H9 (cell line): ENCODE measurements at regions not wholly inside any gene's neighbourhood (a gene's known extent, or its start where the extent isn't known, plus 50 kb on each side); places are given as distances from the start of the nearest gene placed in this dataset.

ENCODE experiments used
- DNase-seq: peaks from one replicate; pipeline ENCODE4 v3.0.0-alpha.2; 2017
- H2AFZ ChIP-seq: one replicate; pipeline ENCODE4 v1.6.1; 2013; ENCODE audit warnings: mild to moderate bottlenecking, low read length, control low read depth, moderate library complexity
- H2AK5ac ChIP-seq: 2 replicates; pipeline ENCODE4 v1.6.1; 2013; ENCODE audit warnings: low read length, control low read depth, mixed read lengths; ENCODE audit not compliant: insufficient read length
- H2BK120ac ChIP-seq: one replicate; pipeline ENCODE4 v1.6.1; 2013; ENCODE audit warnings: low read depth, mild to moderate bottlenecking, low read length, control low read depth, inconsistent platforms; ENCODE audit not compliant: poor library complexity, severe bottlenecking
- H2BK12ac ChIP-seq: 2 replicates; pipeline ENCODE4 v1.6.1; 2013; ENCODE audit warnings: low read length, control low read depth, mixed read lengths, low read depth; ENCODE audit not compliant: insufficient read length
- H2BK15ac ChIP-seq: 2 replicates; pipeline ENCODE4 v1.6.1; 2013; ENCODE audit warnings: low read depth, low read length, control low read depth
- H2BK20ac ChIP-seq: one replicate; pipeline ENCODE4 v1.6.1; 2013; ENCODE audit warnings: low read depth, mild to moderate bottlenecking, low read length, control low read depth, inconsistent platforms; ENCODE audit not compliant: poor library complexity, severe bottlenecking
- H2BK5ac ChIP-seq: 2 replicates; pipeline ENCODE4 v1.6.1; 2013; ENCODE audit warnings: low read length, control low read depth, mixed read lengths; ENCODE audit not compliant: insufficient read length
- H3K14ac ChIP-seq: 2 replicates; pipeline ENCODE4 v1.6.1; 2013; ENCODE audit warnings: low read length, control low read depth; ENCODE audit not compliant: insufficient read depth
- H3K18ac ChIP-seq: 2 replicates; pipeline ENCODE4 v1.6.1; 2013; ENCODE audit warnings: low read depth, mild to moderate bottlenecking, mixed read lengths, low read length, control low read depth; ENCODE audit not compliant: insufficient read length
- H3K23ac ChIP-seq: 2 replicates; pipeline ENCODE4 v1.6.1; 2013; ENCODE audit warnings: low read length, control low read depth, mixed read lengths, low read depth; ENCODE audit not compliant: insufficient read length
- H3K23me2 ChIP-seq: 2 replicates; pipeline ENCODE4 v1.6.1; 2013; ENCODE audit warnings: low read depth, mild to moderate bottlenecking, mixed read lengths, low read length, control low read depth; ENCODE audit not compliant: insufficient read length, poor library complexity, severe bottlenecking
- H3K27ac ChIP-seq: 2 replicates; pipeline ENCODE4 v1.5.1; 2013; ENCODE audit warnings: low read length, control low read depth, mixed read lengths, low read depth; ENCODE audit not compliant: insufficient read length
- H3K27me3 ChIP-seq: 2 replicates; pipeline ENCODE4 v1.6.1; 2013; ENCODE audit warnings: low read length, control low read depth, inconsistent platforms; ENCODE audit not compliant: insufficient read depth
- H3K4ac ChIP-seq: 2 replicates; pipeline ENCODE4 v1.6.1; 2013; ENCODE audit warnings: low read depth, mild to moderate bottlenecking, control low read depth, inconsistent platforms, low read length, moderate library complexity
- H3K4me1 ChIP-seq: 2 replicates; pipeline ENCODE4 v1.6.1; 2013; ENCODE audit warnings: low read length, control low read depth, inconsistent platforms; ENCODE audit not compliant: insufficient read depth
- H3K4me2 ChIP-seq: 2 replicates; pipeline ENCODE4 v1.6.1; 2013; ENCODE audit warnings: low read length, control low read depth, mixed read lengths; ENCODE audit not compliant: insufficient read length, insufficient read depth
- H3K56ac ChIP-seq: 2 replicates; pipeline ENCODE4 v1.6.1; 2013; ENCODE audit warnings: low read depth, mild to moderate bottlenecking, mixed read lengths, low read length, control low read depth; ENCODE audit not compliant: insufficient read length
- H3K79me1 ChIP-seq: 2 replicates; pipeline ENCODE4 v1.6.1; 2013; ENCODE audit warnings: low read depth, mild to moderate bottlenecking, moderate library complexity, low read length, control low read depth, inconsistent platforms; ENCODE audit not compliant: insufficient read depth, poor library complexity, severe bottlenecking
- H3K79me2 ChIP-seq: 2 replicates; pipeline ENCODE4 v1.6.1; 2013; ENCODE audit warnings: low read length, control low read depth, inconsistent platforms; ENCODE audit not compliant: insufficient read depth
- H3K9ac ChIP-seq: 2 replicates; pipeline ENCODE4 v1.6.1; 2013; ENCODE audit warnings: low read length, control low read depth, mixed read lengths; ENCODE audit not compliant: insufficient read length; ENCODE audit errors: extremely low read depth
- H3K9me3 ChIP-seq: one replicate; pipeline ENCODE4 v1.6.1; 2013; ENCODE audit warnings: low read depth, low read length, inconsistent platforms; ENCODE audit not compliant: control insufficient read depth
- H3T11ph ChIP-seq: one replicate; pipeline ENCODE4 v1.6.1; 2013; ENCODE audit warnings: mild to moderate bottlenecking, low read length, control low read depth, inconsistent platforms
- H4K20me1 ChIP-seq: one replicate; pipeline ENCODE4 v1.6.1; 2013; ENCODE audit not compliant: control insufficient read depth, insufficient read length, insufficient read depth
- H4K5ac ChIP-seq: 2 replicates; pipeline ENCODE4 v1.6.1; 2013; ENCODE audit warnings: low read depth, mild to moderate bottlenecking, mixed read lengths, low read length, control low read depth; ENCODE audit not compliant: insufficient read length
- H4K8ac ChIP-seq: replicated peaks from 2 replicates; pipeline ENCODE4 v1.6.1; 2013; ENCODE audit warnings: low read length, control low read depth, mixed read lengths, low read depth; ENCODE audit not compliant: insufficient read length
- H4K91ac ChIP-seq: 2 replicates; pipeline ENCODE4 v1.6.1; 2013; ENCODE audit warnings: low read depth, mild to moderate bottlenecking, moderate library complexity, mixed read lengths, low read length, control low read depth; ENCODE audit not compliant: insufficient read length
- H3K27ac Mint-ChIP-seq, 3 experiments: 2 replicates in 2 of 3; 3 replicates in 1 of 3; pipeline ENCODE4 v1.8.0; 2020 to 2021; ENCODE audit warnings: mixed read lengths in 3 of 3, mild to moderate bottlenecking in 1 of 3, moderate library complexity in 1 of 3
- H3K27me3 Mint-ChIP-seq: 2 replicates; pipeline ENCODE4 v1.8.0; 2021; ENCODE audit warnings: low read depth, mild to moderate bottlenecking, moderate library complexity, mixed read lengths
- H3K36me3 Mint-ChIP-seq, 3 experiments: 2 replicates in 2 of 3; 3 replicates in 1 of 3; pipeline ENCODE4 v1.8.0; 2020 to 2021; ENCODE audit warnings: low read depth in 3 of 3, mixed read lengths in 3 of 3; ENCODE audit not compliant: insufficient read depth in 1 of 3
- H3K4me1 Mint-ChIP-seq, 2 experiments: 2 replicates each; pipeline ENCODE4 v1.8.0; 2020; ENCODE audit warnings: mixed read lengths in 2 of 2
- H3K4me3 Mint-ChIP-seq, 2 experiments: 2 replicates in 1 of 2; 3 replicates in 1 of 2; pipeline ENCODE4 v1.8.0; 2020 to 2021; ENCODE audit warnings: mild to moderate bottlenecking in 2 of 2, mixed read lengths in 2 of 2, moderate library complexity in 1 of 2
- H3K9me3 Mint-ChIP-seq, 2 experiments: 2 replicates in 1 of 2; 3 replicates in 1 of 2; pipeline ENCODE4 v1.8.0; 2020; ENCODE audit warnings: mild to moderate bottlenecking in 2 of 2, mixed read lengths in 2 of 2, moderate library complexity in 1 of 2
- CTCF ChIP-seq: fragments of 200-600 bp; sonication (generic); conservative IDR thresholded peaks from 3 replicates; pipeline ENCODE4 v1.8.0; 2021; ENCODE audit warnings: antibody characterized with exemption, mild to moderate bottlenecking
- WGBS: extraction: QIAGEN DNeasy Blood & Tissue Kit; methylation state at CpG from one replicate; pipeline ENCODE4 v1.1.7; 2013; ENCODE audit warnings: missing lambda C conversion rate, low lambda C conversion rate, mixed read lengths; ENCODE audit not compliant: insufficient read length; ENCODE audit errors: extremely low coverage; 5-methylcytosine and 5-hydroxymethylcytosine counted together

DNA sequence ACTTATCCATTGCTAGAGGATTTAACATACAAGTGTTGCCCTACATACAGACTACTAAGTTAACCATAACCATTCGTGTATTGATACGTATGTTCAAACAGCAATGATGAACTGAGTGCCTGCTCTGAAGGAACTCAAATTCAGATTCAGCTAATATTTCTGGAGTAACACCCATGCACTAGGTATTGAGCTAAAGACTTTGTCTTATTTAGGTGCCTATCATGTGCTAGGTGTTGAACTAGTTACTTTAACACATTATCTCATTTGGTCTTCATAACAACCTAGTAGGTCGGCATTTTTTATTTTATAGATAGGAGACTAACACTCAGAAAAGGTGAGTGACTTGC, 160.0 kb downstream of the LTN1 start:
- Histone ChIP-seq H3K9me3 (no peaks in the 10 kb centered on the region), H3K4me2 (no peak overlapping the region), H4K8ac (no peak overlapping the region), H2BK15ac (no peak overlapping the region), H3K27ac (no peak overlapping the region), H2BK20ac (no peak overlapping the region), H3K14ac (no peak overlapping the region), H2BK12ac (no peak overlapping the region), H3K23me2 (no peaks in the 10 kb centered on the region), H3K23ac (no peak overlapping the region), H3K18ac (no peak overlapping the region), H3K4ac (no peak overlapping the region), H3K79me1 (no peaks in the 10 kb centered on the region), H4K91ac (no peak overlapping the region), H3K4me1 (no peaks in the 10 kb centered on the region), H3K56ac (no peak overlapping the region), H2AFZ (no peak overlapping the region), H2AK5ac (no peak overlapping the region), H3K27me3 (no peaks in the 10 kb centered on the region), H3K79me2 (no peaks in the 10 kb centered on the region), H4K5ac (no peak overlapping the region), H2BK120ac (no peak overlapping the region), H2BK5ac (no peak overlapping the region), H3K9ac (no peak overlapping the region), H4K20me1 (no peaks in the 10 kb centered on the region), H3T11ph (no peak overlapping the region)
- H3K27me3 Mint-ChIP-seq: no peaks in the 10 kb centered on the region
- no peak overlapping the region for H3K4me3 Mint-ChIP-seq
- no peak for DNase-seq
- TF ChIP-seq CTCF: no peak
- H3K36me3 Mint-ChIP-seq: 0 out of 7 replicates have a peak, but pooled peaks cover 0 to 4% (median 3%) of the 10 kb centered on the region in 3 experiments
- H3K27ac Mint-ChIP-seq: no peak overlapping the region; a peak in 1 of 7 replicates
- H3K9me3 Mint-ChIP-seq: no peaks in the 10 kb centered on the region
- H3K4me1 Mint-ChIP-seq: peaks cover 12 to 21% of the 10 kb centered on the region in 2 experiments
- WGBS: no CpG with 5 or more reads among the region's 3 CpGs
